Activated T-cell treated with anti-CD3 and anti-CD28 coated beads, Interleukin-2, amount 50 U/mL, for 1 hour (primary cell): ENCODE measurements at regions not wholly inside any gene's neighbourhood (a gene's known extent, or its start where the extent isn't known, plus 50 kb on each side); places are given as distances from the start of the nearest gene placed in this dataset.
A peak's percentile ranks its signal among the peaks of the same experiment; 100 is the strongest.

Experiments used
- DNase-seq: peaks from one replicate; pipeline ENCODE4 v3.0.0-alpha.2; 2020

DNA sequence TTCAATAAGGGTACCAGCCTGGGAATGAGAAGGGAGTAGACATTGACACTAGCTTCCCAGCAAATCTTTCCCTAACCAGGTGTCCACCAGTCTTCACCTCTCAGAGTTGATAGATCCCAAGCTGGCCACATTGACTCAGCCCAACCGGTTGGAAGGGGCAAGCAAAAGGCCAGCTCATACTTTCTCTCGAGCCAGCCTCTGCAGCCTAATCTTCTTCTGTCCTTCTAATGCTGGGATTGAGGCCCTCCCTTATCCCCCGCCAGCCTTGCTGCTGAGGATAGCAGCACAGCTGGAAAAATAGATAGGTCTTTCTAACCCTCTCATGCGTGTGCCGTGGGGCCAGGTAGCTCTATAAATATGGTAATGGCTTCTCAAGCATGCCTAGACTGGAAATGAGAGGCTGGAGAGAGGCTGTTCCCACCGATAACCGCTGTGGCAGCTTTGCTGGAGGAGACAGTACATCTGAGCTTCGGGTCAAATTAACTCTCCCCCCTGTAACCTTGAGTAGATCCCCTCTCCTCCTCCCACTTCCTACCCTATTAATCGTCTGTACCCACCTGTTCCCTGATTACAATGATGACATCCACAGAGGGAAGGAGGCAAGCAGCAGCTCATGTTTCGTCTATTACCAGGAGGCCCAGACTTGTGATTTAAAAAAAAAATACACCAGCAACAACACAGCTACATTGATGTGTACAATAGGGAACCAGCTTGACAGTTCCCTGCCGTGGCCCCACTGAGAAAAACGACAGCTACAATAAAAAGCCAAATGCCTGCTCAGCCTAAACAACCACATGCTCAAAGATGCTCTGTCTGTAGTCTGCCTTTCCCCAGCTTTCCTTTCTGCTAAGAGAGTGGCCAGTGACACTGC lies 219.9 kb upstream of the BRINP1 start:
- DNase-seq: no peak

DNA sequence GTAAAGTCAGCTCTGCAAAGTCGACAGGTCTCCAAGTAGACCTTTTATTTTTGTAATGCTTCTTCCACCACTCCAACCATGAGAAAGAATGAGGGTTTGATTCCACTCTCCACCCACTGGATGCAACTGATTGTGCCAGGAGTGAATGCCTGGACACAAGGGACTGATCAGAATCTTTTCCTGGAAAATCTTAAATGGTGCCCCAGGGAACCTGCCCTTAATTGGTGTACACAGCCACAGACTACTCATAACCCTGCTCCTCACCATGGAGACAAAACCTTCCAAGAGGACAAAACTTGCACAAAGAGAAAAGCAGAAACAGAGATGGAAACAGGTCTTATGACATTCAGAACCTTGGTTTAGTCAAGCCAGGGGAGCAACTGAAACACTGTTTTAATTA lies 208.6 kb upstream of the BRINP1 start:
- no peak for DNase-seq

DNA sequence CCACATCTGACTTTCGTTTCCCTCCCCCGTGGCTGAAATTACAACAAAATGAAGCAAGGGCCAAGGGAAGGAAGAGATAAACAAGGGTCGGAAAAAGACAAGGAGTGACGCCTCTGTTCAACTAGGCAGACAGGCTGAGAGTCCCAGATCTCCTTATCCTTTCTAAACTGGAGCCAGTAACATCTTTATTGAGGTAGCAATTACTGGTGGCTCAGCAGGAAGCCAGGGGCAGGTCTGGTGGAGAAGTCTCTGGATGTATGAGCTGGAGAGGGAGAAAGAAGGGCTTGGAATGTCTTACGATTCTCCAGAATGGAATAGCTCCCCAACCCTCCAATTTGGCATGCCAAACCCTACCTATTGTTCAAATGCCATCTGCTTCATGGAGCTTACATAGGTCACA lies 190.8 kb upstream of the BRINP1 start:
- no peak for DNase-seq

DNA sequence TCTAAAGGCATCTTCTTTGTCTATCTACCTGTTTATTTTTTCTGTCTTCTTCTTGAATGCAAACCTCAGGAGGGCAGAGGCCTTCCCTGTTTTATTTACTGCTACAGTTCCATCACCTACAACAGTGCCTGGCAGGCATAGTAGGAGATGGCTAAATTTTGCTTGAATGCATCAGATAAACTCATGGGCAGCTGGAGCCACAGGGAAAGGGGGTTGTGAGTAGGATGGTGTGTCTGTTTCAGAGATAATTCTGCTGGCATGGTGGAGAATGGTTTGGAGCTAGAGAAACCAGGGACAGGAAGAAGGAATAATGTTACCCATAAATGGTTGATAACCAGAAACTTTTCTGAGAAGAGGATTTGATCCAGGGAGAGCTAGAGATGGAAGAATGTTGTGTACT lies 189.8 kb upstream of the BRINP1 start:
- no peak for DNase-seq

DNA sequence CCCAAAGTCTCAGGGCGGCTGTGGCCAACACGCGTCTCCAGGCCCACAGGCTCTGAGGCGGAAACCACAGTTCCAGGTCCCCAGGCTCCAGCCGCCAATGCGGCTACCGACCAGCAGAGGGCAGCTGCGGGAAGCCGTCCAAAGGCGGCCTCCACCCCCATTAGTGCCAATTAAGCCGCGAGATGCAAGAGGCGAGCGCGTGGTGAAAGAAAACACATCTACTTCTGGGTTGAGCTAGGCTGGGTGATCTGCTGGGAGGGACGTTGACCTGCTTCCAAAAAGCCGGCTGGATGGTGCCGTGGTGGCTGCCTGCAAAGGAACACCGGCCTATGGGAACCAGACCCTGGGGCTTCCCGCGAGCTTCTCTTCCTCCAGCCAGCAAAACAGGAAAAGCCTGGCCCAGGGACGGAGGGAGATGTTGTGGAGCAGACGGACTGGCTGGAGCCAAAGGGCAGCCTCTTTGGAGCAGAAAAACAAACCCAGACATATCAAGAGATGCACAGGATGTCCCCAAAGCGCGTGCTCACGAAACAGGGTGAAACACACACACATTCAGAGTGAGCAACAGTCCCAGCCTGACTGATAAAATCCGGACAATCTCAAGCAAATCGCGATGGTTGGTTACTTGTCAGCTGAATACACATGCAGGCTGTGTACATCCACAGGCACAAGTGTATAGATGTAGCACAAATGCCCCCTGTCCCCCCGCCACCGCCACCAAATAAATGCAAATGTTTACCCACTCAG lies 187.1 kb upstream of the BRINP1 start:
- DNase-seq: peak; percentile 21

DNA sequence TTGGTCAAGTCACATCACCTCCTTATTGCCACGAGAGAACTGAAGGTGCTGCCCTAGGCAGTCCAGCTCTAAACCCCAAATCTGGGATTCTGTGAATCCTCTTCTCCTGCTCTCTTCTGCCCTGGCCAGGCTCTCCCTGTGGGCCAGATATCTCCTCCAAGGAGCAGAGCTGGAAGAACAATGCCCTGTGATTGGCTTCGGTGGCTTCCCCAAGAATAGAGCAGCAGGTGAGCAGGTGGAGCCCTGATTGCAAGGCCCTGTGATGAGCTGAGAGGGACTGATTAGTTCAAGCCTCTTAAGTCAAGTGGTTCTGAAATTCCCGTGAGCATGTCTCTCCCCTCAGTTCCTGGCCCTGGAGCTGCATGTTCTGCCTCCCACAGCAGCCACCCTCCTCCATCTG lies 175.3 kb upstream of the BRINP1 start:
- DNase-seq: no peak

DNA sequence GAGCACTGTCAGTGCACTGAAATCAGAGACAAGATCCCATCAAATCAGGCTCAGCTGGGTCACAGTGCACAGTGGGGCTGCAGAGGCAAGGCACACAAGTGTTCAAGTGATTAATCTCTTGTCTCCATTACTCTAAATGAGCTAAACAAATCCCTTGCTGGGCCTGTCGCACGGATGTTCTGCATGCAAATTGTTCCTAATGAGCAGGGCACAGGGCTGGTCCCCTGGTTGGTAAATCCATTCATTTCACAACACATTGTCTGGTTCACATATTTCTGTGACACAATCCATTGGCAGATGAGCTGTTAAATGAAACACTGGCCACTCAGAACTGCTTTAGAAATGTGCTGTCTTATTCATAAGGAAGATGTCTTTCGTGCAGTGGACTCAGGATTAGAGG lies 167.9 kb upstream of the BRINP1 start:
- no peak for DNase-seq

DNA sequence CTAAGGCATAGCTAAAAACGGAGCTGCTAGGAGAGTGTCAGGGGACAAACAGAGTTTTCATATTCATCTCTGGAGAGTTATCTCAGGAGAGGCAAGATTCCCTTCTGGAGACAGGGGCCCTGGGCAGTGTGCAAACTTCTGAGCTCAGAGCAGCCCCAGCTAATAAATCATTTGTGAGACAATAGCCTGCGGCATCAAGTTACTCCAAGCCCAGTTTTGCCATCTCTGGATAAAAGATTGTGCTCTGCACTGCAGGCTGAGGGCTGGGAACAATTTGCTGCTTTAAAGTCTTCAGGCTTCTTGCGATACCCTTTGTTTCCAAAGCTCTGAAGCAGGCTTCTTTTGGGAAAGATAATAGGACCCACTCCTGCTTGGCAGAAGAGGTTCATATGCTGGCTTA lies 164.3 kb upstream of the BRINP1 start:
- no peak for DNase-seq

DNA sequence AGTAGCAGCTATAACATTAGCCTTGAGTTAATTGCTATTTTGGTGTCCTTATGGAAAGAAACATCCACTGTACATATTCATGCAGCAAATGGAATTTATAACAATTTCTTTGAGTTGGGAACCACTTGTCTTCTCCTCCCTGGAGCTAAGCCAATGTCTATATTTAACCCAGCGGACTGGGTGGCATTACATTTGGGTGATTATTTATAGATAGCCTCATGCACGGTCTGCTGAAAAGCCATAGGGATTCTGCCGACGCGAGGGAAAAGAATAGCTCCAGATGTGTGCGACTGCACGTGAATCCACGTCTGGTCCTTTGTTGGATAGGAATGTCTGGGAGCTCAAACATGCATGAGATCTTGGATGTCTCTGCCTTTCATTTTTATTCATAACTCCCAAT lies 157.5 kb upstream of the BRINP1 start:
- no peak for DNase-seq

DNA sequence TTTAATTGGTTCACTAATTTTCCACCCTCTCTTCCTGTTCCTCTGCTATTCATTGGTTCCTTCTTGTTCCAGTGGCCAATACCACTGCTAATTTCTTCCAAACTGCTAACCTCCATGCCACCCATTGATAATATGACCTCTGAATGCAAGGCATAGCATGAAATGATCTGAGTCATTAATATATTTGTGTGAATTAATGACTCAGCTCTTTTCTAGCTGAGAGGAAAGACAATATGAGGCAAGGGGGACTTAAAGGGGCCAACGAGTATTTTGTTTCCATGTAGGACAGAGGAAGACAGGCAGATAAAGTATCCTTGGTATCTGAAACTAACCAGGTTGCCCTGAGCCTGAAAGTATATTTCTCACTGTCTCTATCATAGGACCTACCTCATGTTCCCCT lies 154.3 kb upstream of the BRINP1 start:
- no peak for DNase-seq

DNA sequence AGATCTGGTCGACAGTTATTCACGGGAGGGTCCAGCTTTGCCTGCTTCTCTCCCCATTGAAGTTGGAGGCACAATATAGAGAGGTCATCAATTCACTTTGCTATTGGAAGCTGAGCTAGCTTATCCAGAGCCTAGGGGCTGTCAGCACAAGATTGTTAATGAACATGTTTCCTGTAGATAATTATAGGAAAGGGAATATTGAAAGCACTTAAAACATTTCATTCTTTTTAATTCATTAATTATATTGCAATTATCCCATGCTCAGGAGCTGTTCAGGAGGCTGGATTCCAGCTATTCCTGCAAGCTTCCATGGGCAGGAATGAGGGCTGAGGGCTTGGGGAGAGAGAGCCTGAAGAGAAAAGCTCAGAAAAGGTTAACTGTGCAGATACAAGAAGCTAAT lies 153.1 kb upstream of the BRINP1 start:
- no peak for DNase-seq

DNA sequence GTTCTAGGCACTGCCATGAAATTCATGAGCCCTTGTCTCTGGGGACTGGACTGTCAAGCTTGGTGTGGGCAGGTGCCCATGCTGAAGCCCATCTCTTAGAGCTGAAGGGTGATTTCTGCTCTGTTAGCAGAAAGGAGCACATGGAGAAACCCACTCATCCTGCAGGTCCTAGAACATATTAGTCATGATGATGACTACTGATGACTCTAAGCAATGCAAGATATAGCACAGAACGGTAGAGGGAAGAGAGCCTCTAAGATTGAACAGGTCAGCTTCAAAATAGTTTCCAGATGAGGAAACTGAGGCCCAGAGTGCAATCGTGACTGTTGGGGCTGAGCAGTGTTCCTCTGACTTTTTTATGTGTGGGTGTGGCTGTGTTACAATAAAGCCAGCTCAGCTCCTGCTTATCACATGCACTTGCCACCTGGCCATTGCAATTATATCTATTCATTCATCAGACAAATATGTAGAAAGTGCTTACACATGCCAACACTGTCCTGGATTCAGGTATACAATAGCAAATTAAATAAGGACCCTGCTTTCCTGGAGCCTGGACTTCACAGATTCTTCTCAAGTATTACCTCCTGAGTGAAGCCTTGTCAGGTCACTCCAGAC lies 140.2 kb upstream of the BRINP1 start:
- DNase-seq: no peak

DNA sequence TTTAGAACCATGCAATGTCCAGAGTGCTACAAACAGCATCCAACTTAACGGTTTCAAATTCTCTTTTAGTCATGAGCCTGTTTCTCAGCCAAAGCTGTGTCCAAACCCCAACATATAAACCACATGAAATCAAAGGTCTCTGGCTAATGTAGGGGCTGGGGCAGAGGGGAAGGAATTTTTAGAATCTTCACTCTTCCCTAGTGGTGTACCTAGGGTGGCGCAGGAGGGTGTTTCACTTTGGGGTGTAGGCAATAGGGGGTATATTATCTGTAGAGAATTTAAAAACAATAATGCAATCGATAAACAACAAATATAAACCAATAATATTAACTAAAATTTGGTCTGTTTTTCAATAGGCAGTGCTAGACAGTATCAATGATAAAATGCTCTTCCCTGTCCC lies 132.1 kb upstream of the BRINP1 start:
- DNase-seq: no peak

DNA sequence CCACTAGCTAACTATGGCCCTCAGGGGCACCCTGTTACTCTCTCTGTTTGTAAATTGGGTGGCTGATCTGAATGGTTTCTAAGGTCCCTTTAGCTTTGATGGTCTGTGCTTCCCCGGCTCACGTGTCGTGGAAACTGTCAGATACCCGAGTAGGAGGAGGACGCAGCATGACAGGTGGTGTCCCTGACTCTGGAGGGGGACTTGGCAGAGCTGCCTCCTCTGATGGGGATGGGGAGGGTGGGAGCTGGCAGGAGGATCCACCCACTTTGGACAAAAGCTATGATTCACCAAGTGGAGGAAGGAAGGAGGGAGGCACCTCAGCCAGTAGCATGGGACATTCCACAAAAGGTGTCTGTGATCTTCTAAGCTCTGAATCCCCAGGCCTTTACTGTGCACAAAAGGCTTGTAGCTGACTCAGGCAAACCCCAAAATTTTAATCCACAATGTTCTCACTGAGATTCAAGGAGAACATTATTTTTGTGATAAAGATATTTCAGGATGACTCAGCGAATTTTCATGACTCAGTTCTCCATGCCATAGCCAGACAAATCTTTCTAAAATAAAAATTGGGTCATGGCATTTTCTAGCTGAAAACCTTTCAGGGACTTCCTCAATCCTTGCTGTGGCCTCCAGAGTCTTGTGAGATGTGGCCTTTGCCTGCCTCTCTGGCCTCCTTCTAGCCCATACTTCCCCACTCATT lies 131.0 kb upstream of the BRINP1 start:
- DNase-seq: no peak

DNA sequence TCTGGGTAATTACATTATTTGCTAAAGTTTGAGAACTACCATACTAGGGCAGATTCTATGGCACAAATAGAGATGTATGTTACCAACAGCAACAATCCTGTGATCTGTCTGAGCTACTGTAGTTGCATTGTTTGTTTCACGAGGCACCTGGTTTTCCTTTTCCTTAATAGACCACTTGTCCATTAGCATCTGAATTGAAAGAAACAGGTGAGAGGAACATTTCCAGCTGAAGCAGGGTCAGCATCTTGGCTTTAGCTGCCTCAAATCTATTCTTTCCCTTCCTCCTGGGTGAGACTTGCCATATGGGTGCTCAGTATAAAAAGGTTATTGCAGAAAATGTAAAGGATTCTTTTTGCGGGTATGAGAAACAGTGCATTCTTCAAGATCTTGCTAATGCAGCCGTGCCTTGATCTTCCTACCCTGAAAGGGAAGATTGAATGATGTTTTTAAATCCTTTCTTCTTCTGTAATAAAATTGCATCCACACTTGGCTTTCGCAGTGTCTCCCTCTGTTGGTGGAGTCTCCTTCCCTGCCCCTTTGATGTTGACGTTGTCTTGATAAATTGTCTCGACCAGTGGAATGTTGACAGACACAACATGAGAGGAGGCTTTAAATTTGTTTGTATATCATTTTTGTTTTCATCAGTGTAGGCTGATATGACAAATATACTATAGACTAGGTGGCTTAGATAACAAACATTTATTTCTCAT lies 118.0 kb upstream of the BRINP1 start:
- no peak for DNase-seq

DNA sequence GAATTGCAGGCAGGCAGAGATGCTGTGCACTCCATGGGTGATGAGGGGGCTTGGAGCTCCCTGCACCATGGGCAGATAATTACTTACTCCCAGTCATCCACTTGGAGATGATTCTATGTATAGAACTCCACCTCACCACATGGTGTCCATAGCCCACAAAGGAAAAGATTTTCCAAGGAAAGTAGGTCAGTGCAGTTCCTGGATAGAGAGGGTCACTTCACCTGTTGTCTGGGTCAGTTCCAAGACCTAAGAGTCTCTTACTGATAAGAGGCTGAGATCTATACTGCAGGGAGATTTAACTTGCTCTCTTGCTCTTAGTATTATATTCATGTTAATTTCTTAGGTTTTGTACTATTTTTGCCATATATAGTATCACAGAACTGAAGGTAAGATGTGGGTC lies 113.9 kb upstream of the BRINP1 start:
- no peak for DNase-seq

DNA sequence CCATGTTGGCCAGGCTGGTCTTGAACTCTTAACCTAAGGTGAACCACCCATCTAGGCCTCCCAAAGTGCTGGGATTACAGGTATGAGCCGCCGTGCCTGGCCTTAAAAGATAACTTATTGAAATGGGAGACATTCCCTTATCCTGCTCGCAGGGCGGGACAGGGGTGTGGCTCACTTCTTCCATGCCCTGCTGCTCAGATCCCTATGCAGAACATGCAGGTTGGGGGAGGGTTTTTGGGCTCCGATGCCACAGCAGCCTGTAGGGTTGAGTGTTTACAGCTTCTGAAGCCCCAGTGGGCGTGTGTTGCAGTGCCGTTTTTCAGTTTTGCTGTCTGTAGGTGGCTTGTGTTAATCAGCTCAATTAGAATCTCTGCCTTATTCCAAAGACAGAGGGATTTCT lies 108.0 kb upstream of the BRINP1 start:
- no peak for DNase-seq

DNA sequence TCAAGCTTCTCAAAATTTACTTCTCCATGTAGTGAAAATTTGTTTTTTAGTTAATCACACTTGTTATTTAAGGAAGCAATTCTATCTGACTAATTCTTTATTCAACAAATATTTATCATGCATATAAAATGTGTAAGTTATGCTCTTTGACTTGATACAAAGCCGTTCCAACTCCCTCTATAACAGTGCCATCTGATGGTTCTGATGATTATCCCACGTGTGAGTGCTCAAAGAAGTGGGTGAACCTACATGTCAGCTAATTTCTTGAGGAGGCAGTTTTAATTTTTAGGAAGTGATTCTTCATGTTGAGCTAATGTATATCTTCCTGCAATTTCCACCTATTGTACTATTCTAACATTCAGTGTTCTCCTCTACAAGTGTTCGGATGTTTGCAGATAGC lies 88.8 kb upstream of the BRINP1 start:
- DNase-seq: no peak

DNA sequence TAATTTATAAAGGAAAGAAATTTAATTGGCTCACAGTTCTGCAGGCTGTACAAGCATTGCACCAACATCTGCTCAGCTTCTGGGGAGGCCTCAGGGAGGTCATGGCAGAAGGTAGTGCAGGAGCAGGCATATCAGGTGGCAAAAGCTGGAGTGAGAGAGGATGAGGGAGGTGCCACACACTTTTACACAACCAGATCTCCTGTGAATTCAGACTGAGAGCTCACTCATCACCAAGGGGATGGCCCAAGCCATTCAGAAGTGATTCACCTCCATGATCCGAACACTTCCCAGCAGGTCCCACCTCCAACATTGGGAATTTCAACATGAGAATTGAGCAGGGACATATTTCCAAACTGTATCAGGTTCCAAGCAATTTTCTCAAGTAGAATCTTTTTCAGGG lies 84.7 kb upstream of the BRINP1 start:
- DNase-seq: no peak

DNA sequence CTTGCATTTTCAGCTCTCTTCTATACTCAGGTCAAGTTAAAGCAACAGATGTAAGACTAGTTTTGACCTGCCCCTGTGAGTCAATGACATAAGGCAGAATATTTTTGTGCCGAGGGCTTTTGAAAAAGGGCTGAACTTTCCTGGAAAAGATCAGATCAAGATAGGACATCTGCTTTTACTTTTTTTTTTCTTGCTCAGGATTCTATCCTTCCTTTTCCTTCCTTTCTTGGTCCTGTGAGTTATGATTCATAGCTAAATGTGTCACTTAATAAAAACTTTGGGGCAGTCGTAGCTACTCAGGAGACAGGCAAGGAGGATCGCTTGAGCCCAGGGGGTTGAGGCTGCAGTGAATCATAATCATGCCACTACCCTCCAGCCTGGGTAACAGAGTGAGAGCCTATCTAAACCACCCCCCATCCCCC lies 84.3 kb upstream of the BRINP1 start:
- no peak for DNase-seq

DNA sequence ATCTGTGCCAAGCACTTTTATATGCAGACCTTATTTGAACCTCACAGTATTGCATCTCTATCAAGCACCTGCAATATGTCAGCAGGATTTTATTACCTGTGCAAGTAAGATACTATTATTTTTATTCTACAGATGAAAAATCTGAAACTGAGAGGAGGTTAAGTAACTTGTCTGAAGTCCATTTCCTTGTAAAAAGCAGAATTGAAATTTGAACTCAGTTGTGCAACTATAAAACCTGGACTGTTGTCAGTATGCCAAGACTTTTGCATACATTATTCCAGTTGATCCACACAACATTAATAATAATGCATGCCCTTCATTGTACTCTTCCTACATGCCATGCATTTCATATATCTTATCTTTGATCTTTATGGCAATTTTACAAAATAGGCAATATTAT lies 82.2 kb upstream of the BRINP1 start:
- DNase-seq: no peak

DNA sequence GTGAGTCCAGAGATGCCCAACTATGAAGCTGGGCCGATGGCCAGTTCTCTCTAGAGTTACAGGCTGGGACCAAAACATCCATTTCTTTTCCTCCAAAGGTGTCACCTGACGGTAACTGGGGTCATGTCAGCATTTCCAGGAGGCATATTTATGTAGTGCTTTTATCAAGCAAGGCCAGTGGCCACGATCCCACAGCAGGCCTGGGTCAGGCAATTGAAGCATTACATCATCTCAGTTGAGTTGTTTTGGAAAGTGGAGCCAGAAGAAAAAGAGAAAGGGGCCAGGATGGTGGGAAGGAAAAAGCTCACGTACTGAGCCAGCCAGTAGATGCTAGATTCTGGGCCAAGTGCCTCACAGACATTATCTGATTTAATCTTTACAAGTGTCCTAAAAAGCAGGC lies 73.9 kb upstream of the BRINP1 start:
- DNase-seq: no peak

DNA sequence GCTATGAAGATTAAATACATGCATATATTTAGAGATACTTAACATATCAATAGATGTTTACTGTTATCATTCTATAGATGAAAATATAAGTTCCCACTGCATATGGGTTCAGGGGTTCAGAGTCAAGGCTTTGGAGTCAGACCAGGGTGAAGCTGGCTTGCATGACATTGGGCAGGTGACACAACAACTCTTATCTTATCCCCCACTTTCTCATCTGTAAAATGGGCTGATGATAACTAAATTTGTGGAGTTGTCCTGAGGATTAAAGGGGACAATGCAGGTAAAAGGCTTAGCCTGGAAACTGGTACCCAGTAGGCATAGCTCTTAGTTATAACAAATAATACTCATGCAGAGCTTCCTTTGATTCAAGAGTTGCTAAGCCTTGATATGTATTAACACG lies 72.6 kb upstream of the BRINP1 start:
- no peak for DNase-seq
